ENCODE measurements at regions not wholly inside any gene's neighbourhood (a gene's known extent, or its start where the extent isn't known, plus 50 kb on each side); places are given as distances from the start of the nearest gene placed in this dataset.

DNA sequence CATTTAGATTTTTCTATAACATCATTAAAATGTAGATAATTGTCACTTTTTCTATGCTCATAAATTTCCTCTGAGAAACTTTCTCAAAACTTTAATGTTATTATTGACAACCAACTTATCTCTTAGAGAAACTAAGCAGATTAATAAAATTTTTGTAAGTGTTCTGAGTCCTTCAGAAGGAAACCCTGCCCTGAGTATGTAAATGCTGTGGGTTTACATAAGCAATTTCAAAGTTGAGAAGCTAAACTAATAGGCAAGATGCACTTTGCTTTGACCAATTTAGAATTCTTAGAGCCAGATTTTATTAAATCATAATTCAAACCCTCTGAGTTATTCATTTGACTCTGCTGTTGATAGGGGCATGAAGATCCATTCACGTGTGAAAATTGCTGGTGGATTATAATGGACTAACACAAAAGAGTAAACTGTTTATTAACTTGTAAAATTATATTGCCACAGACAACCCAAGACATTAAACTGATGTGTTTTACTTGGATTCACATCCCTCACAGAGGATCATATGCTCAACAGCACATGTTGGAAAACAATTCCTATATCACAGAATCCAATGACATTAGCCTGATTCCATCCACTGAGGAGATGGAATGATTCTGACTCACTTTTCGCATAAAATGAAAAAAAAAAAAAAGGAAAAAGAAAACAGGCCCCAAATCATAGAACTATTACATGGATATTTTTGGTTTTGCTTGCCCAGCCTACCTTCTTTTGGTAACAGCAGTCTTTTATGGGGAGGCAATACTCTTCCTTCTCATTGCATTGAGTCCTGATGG is 453.7 kb upstream of the HTR2A start:
- DNase-seq, result no peak
- Histone ChIP-seq H3K4me3 (no peak overlapping the region), H3K36me3 (no peaks in the 10 kb centered on the region), H3K4me1 (no peaks in the 10 kb centered on the region), H3K9me3 (replicated peaks) (peaks cover 31% of the 10 kb centered on the region), H3K27ac (replicated peaks) (no peak overlapping the region), H3K27me3 (ENCODE audit: low read depth) (no peaks in the 10 kb centered on the region)
- TF ChIP-seq, protein P1, sequence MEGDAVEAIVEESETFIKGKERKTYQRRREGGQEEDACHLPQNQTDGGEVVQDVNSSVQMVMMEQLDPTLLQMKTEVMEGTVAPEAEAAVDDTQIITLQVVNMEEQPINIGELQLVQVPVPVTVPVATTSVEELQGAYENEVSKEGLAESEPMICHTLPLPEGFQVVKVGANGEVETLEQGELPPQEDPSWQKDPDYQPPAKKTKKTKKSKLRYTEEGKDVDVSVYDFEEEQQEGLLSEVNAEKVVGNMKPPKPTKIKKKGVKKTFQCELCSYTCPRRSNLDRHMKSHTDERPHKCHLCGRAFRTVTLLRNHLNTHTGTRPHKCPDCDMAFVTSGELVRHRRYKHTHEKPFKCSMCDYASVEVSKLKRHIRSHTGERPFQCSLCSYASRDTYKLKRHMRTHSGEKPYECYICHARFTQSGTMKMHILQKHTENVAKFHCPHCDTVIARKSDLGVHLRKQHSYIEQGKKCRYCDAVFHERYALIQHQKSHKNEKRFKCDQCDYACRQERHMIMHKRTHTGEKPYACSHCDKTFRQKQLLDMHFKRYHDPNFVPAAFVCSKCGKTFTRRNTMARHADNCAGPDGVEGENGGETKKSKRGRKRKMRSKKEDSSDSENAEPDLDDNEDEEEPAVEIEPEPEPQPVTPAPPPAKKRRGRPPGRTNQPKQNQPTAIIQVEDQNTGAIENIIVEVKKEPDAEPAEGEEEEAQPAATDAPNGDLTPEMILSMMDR (IDR thresholded peaks at IDR 0.05; ENCODE audit: borderline replicate concordance), result no peak
- intact Hi-C loops (cut with micrococcal nuclease), result no loop called here

DNA sequence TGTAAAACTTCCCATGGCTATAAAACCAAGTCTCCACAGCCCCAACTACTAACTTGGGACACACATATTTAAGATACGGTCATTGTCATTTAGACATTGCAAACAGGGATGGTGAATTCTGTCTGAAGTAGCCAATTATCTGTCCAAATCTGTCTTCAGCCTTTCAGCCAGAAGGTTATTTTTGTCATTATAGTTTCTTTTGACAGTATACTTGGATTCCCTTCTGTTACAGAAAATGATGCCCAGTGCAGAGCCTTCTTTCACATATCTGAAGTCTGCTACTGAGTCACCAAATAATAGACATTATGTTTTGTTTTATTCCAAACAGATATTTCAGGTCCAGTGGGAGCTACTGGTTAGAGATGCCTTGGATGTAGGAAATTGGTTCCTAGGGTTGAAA is 452.4 kb upstream of the HTR2A start:
- H3K4me3 ChIP-seq, result no peak overlapping the region
- no peaks in the 10 kb centered on the region for H3K36me3 ChIP-seq
- no peak overlapping the region for H3K27ac ChIP-seq (replicated peaks)
- H3K27me3 ChIP-seq (ENCODE audit: low read depth), result no peaks in the 10 kb centered on the region
- no peaks in the 10 kb centered on the region for H3K4me1 ChIP-seq
- TF ChIP-seq, protein P1 (IDR thresholded peaks at IDR 0.05; ENCODE audit: borderline replicate concordance), result no peak
- intact Hi-C loops (cut with micrococcal nuclease), result no loop called here
- no peak for DNase-seq
- H3K9me3 ChIP-seq (replicated peaks), result peaks cover 35% of the 10 kb centered on the region

DNA sequence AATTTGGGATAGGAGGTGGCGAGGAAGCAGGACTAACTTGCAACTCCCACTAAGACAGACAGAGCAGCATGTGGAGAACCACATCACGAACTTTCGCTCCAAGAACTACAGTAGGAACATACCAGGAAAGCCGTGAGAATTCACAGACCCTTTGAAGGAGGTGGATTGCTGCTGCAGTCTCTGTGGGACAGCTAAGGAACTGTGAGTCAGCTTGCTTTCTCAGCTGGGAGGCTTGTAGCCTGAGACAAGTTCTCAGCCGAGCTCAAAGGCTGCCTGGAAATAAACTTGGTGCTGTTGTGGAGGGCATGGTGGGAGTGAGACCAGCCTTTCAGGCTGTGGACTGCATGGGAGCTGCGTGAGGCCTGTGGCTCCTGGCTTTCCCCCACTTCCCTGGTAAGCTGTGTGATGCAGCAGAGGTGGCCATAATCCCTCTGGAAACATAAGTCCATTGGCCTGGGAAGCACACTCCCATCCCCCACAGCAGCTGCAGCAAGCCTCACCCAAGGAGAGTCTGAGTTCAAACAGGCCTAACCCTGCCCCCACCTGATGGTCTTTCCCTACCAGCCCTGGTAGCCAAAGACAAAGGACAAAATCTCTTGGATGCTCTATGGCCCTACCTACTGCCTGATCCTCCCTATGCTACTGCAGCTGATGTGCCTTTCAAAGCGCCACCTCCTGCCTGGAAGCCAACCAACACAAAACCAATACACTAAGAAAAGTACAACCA is 441.1 kb upstream of the HTR2A start:
- TF ChIP-seq, protein P1 (IDR thresholded peaks at IDR 0.05; ENCODE audit: borderline replicate concordance), result no peak

DNA sequence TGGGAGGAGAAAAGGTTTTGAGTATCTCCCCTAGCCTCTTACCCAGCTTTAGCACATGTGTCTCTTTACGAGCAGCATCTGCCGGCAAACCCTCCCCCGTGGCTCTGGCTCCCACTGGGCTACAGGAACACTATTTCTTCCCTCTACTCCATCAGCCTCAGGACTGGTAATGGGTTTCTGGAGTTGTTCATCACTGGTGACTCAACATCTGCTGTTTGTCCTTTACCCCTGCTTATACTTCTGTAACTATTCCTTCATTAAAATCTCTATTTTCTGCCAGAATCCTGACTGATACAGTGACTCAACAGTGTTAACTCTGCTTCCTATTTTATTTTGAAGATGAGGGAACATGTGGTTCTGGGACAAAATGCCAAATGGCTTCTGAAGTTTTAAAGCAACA is 437.3 kb upstream of the HTR2A start:
- no peak for DNase-seq
- Histone ChIP-seq H3K4me1 (no peaks in the 10 kb centered on the region), H3K27ac (replicated peaks) (no peak overlapping the region), H3K36me3 (no peaks in the 10 kb centered on the region), H3K27me3 (ENCODE audit: low read depth) (no peaks in the 10 kb centered on the region), H3K4me3 (no peak overlapping the region), H3K9me3 (replicated peaks) (no peaks in the 10 kb centered on the region)
- intact Hi-C loops (cut with micrococcal nuclease), result no loop called here
- TF ChIP-seq, protein P1 (IDR thresholded peaks at IDR 0.05; ENCODE audit: borderline replicate concordance), result no peak

More for the DNA sequence above, 441.1 kb upstream of the HTR2A start:
- no peaks in the 10 kb centered on the region for H3K4me1 ChIP-seq
- no peak for DNase-seq
- intact Hi-C loops (cut with micrococcal nuclease), result no loop called here
- no peak overlapping the region for H3K27ac ChIP-seq (replicated peaks)
- H3K36me3 ChIP-seq, result no peaks in the 10 kb centered on the region
- H3K27me3 ChIP-seq (ENCODE audit: low read depth), result no peaks in the 10 kb centered on the region
- H3K4me3 ChIP-seq, result no peak overlapping the region
- peaks cover 28% of the 10 kb centered on the region for H3K9me3 ChIP-seq (replicated peaks)

DNA sequence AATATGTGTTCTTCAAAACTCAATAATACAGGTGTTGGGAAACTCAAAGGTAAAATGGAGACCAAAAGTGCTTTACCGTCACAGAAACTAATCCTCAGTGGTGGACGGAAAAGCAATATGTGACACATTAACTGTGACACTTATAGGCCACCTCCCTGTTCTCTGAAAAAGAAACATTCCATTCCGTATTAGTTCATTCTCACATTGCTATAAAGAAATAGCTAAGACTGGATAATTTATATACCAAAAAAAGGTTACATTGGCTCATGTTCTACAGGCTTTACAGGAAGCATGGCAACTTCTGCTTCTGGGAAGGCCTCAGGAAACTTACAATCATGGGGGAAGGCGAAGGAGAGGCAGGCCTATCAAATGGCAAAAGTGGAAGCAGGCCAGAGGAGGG is 435.3 kb upstream of the HTR2A start:
- Histone ChIP-seq H3K4me3 (no peak overlapping the region), H3K4me1 (no peaks in the 10 kb centered on the region), H3K27ac (replicated peaks) (no peak overlapping the region), H3K36me3 (no peaks in the 10 kb centered on the region), H3K27me3 (ENCODE audit: low read depth) (no peaks in the 10 kb centered on the region), H3K9me3 (replicated peaks) (no peaks in the 10 kb centered on the region)
- DNase-seq, result no peak
- TF ChIP-seq, protein P1 (IDR thresholded peaks at IDR 0.05; ENCODE audit: borderline replicate concordance), result no peak
- intact Hi-C loops (cut with micrococcal nuclease), result no loop called here

Measured in left ventricle myocardium inferior (tissue), 1 donor.